ENCODE measurements at regions not wholly inside any gene's neighbourhood (a gene's known extent, or its start where the extent isn't known, plus 50 kb on each side); places are given as distances from the start of the nearest gene placed in this dataset.

- Histone ChIP-seq H3K27ac (ENCODE audit: low read depth in 2 of 2, low read length in 1 of 2) (no peak overlapping the region), H3K36me3 (replicated peaks in 1 of 2; ENCODE audit: control insufficient read depth in 1 of 2, insufficient read depth in 2 of 2, low read length in 1 of 2) (no peaks in the 10 kb centered on the region), H3K9me2 (no peaks in the 10 kb centered on the region), H2AFZ (ENCODE audit: low read depth) (no peak overlapping the region), H3K9me3 (no peaks in the 10 kb centered on the region), H3K79me2 (ENCODE audit: insufficient read depth) (no peaks in the 10 kb centered on the region), H3F3A (replicated peaks; ENCODE audit: insufficient read depth) (peaks cover 8% of the 10 kb centered on the region), H4K20me1 (ENCODE audit: insufficient read depth) (no peaks in the 10 kb centered on the region), H3K4me2 (no peak overlapping the region), H3K4me3 (ENCODE audit: low read depth in 2 of 2, low read length in 1 of 2) (no peak overlapping the region), H3K4me1 (ENCODE audit: control insufficient read depth in 1 of 2, insufficient read depth in 2 of 2, low read depth in 1 of 2, low read length in 1 of 2) (peaks cover 0 to 24% of the 10 kb centered on the region in 2 experiments; a peak in 2 of 4 replicates), H3K9ac (no peak overlapping the region), H3K27me3 (ENCODE audit: insufficient read depth) (no peaks in the 10 kb centered on the region)
- CTCF ChIA-PET = no interaction called here
- TF ChIP-seq GABPA (IDR thresholded peaks at IDR 0.05; ENCODE audit: low read depth) (no peak), MEF2A (IDR thresholded peaks at IDR 0.05; ENCODE audit: borderline replicate concordance, low read depth) (no peak), ZBTB33 (IDR thresholded peaks at IDR 0.05; ENCODE audit: borderline replicate concordance, low read depth) (no peak), EZH2phosphoT487 (IDR thresholded peaks at IDR 0.05; ENCODE audit: borderline replicate concordance, low read depth) (no peak), JUND (IDR thresholded peaks at IDR 0.05) (no peak), SIN3A (IDR thresholded peaks at IDR 0.05; ENCODE audit: borderline replicate concordance, low read depth, low read length) (no peak), CHD2 (IDR thresholded peaks at IDR 0.05; ENCODE audit: low read length, partially characterized antibody) (no peak), RFX5 (IDR thresholded peaks at IDR 0.05; ENCODE audit: low read length) (no peak), NFIC (IDR thresholded peaks at IDR 0.05; ENCODE audit: borderline replicate concordance) (no peak), REST (IDR thresholded peaks at IDR 0.05; ENCODE audit: low read depth, low read length) (no peak), TAF1 (IDR thresholded peaks at IDR 0.05; ENCODE audit: borderline replicate concordance, low read depth, low read length) (no peak), GATA2 (CRISPR knock-in tag; IDR thresholded peaks at IDR 0.05) (no peak), SMC3 (IDR thresholded peaks at IDR 0.05; ENCODE audit: low read depth, low read length) (no peak), POLR2AphosphoS5 (IDR thresholded peaks at IDR 0.05; ENCODE audit: low read depth, low read length) (no peak), USF1 (IDR thresholded peaks at IDR 0.05; ENCODE audit: borderline replicate concordance, low read depth) (no peak), TCF12 (IDR thresholded peaks at IDR 0.05) (no peak), FOXM1 (IDR thresholded peaks at IDR 0.05; ENCODE audit: low read depth) (no peak)
- DNase-seq = no peak
- POLR2A ChIA-PET = no interaction called here
- WGBS (ENCODE audit: low lambda C conversion rate) = 64% methylated on average over 3 of the region's 3 CpGs
Observed at GRCh38 chr5:57802131-57802530, 319.5 kb upstream of the ACTBL2 start.
